WTC11 (cell line): ENCODE measurements at regions not wholly inside any gene's neighbourhood (a gene's known extent, or its start where the extent isn't known, plus 50 kb on each side); places are given as distances from the start of the nearest gene placed in this dataset.

Source experiments
- ATAC-seq: fragments of 200-7000 bp; cut with Tn5 transposase; 2 replicates; pipeline ENCODE4 v1.10.0; 2021; ENCODE audit warnings: mild to moderate bottlenecking, moderate library complexity
- CTCF ChIA-PET: fragments of 300-600 bp; sonication (Branson Sonifier 250); formaldehyde crosslinking; loops from one replicate; lab custom pipeline; 2021; ENCODE audit warnings: antibody characterized with exemption; lab: Charles Lee
- POLR2A ChIA-PET: fragments of 350-600 bp; sonication (Branson Sonifier 250); formaldehyde crosslinking; loops from one replicate; lab custom pipeline; 2021; ENCODE audit warnings: antibody characterized with exemption; lab: Charles Lee
- DNase-seq: peaks from one replicate; pipeline ENCODE4 v3.0.0; 2021; ENCODE audit warnings: low spot score
- H3K27ac Mint-ChIP-seq: 2 replicates; pipeline ENCODE4 v1.8.0; 2021; ENCODE audit warnings: mixed read lengths
- H3K27me3 Mint-ChIP-seq: 2 replicates; pipeline ENCODE4 v1.8.0; 2021; ENCODE audit warnings: low read depth, mild to moderate bottlenecking, moderate library complexity, mixed read lengths
- H3K36me3 Mint-ChIP-seq: 2 replicates; pipeline ENCODE4 v1.8.0; 2021; ENCODE audit warnings: mixed read lengths
- H3K4me1 Mint-ChIP-seq: 2 replicates; pipeline ENCODE4 v1.8.0; 2022; ENCODE audit warnings: mixed read lengths
- H3K4me3 Mint-ChIP-seq: 2 replicates; pipeline ENCODE4 v1.8.0; 2021; ENCODE audit warnings: mild to moderate bottlenecking, moderate library complexity, mixed read lengths
- H3K9me3 Mint-ChIP-seq: 2 replicates; pipeline ENCODE4 v1.8.0; 2021; ENCODE audit warnings: mixed read lengths
- AFF4 ChIP-seq: sonication (generic); formaldehyde crosslinking; IDR thresholded peaks from 2 replicates; pipeline ENCODE4 v1.8.1; 2023; ENCODE audit warnings: mild to moderate bottlenecking, missing genetic modification reagents, borderline replicate concordance
- CBFB ChIP-seq: sonication (generic); formaldehyde crosslinking; IDR thresholded peaks from 2 replicates; pipeline ENCODE4 v1.8.1; 2022; ENCODE audit warnings: mild to moderate bottlenecking, low read depth, missing genetic modification reagents
- ELF4 ChIP-seq: sonication (generic); formaldehyde crosslinking; IDR thresholded peaks from 2 replicates; pipeline ENCODE4 v1.8.1; 2022; ENCODE audit warnings: low read depth, mild to moderate bottlenecking, moderate library complexity, missing genetic modification reagents
- ERG ChIP-seq: fragments of 250-450 bp; sonication (Bioruptor Pico); IDR thresholded peaks from 2 replicates; pipeline ENCODE4 v1.8.0; 2021; ENCODE audit warnings: mild to moderate bottlenecking
- FOXP1 ChIP-seq: sonication (generic); formaldehyde crosslinking; IDR thresholded peaks from 2 replicates; pipeline ENCODE4 v1.8.0; 2022; ENCODE audit warnings: missing genetic modification reagents, mild to moderate bottlenecking, moderate library complexity, borderline replicate concordance
- JUN ChIP-seq: sonication (generic); formaldehyde crosslinking; IDR thresholded peaks from 2 replicates; pipeline ENCODE4 v1.8.0; 2023; ENCODE audit warnings: mild to moderate bottlenecking, missing genetic modification reagents
- MXD4 ChIP-seq: fragments of 250-450 bp; sonication (Bioruptor Pico); IDR thresholded peaks from 2 replicates; pipeline ENCODE4 v1.8.0; 2021; ENCODE audit warnings: mild to moderate bottlenecking, moderate library complexity, borderline replicate concordance
- NFATC4 ChIP-seq: fragments of 250-450 bp; sonication (Bioruptor Pico); IDR thresholded peaks from 2 replicates; pipeline ENCODE4 v1.9.0; 2021; ENCODE audit warnings: mild to moderate bottlenecking
- NFE2L1 ChIP-seq: sonication (generic); formaldehyde crosslinking; IDR thresholded peaks from 2 replicates; pipeline ENCODE4 v1.8.1; 2023; ENCODE audit warnings: missing genetic modification reagents
- NR2C2 ChIP-seq: sonication (generic); formaldehyde crosslinking; IDR thresholded peaks from 2 replicates; pipeline ENCODE4 v1.8.0; 2022; ENCODE audit warnings: mild to moderate bottlenecking, missing genetic modification reagents
- NR3C1 ChIP-seq: sonication (generic); formaldehyde crosslinking; conservative IDR thresholded peaks from 2 replicates; pipeline ENCODE4 v1.8.1; 2023; ENCODE audit warnings: low read depth, mild to moderate bottlenecking, missing genetic modification reagents
- STAT6 ChIP-seq: sonication (generic); formaldehyde crosslinking; conservative IDR thresholded peaks from 2 replicates; pipeline ENCODE4 v1.8.1; 2023; ENCODE audit warnings: mild to moderate bottlenecking, low read depth, missing genetic modification reagents, moderate library complexity
- ZSCAN18 ChIP-seq: fragments of 250-450 bp; sonication (Bioruptor Pico); IDR thresholded peaks from 2 replicates; pipeline ENCODE4 v2.1.2; 2022; ENCODE audit warnings: mild to moderate bottlenecking, moderate library complexity
- TF ChIP-seq, protein P1 (sequence below): sonication (generic); formaldehyde crosslinking; conservative IDR thresholded peaks from 2 replicates; pipeline ENCODE4 v1.8.1; 2022; ENCODE audit warnings: mild to moderate bottlenecking, missing genetic modification reagents
- TF ChIP-seq, protein P2 (sequence below): fragments of 250-450 bp; sonication (Bioruptor Pico); conservative IDR thresholded peaks from 2 replicates; pipeline ENCODE4 v1.9.0; 2021; ENCODE audit warnings: mild to moderate bottlenecking
- TF ChIP-seq, protein P3 (sequence below): sonication (generic); formaldehyde crosslinking; IDR thresholded peaks from 2 replicates; pipeline ENCODE4 v1.8.1; 2022; ENCODE audit warnings: low read depth, mild to moderate bottlenecking, moderate library complexity, missing genetic modification reagents, borderline replicate concordance
- TF ChIP-seq, protein P4 (sequence below): sonication (generic); formaldehyde crosslinking; IDR thresholded peaks from 2 replicates; pipeline ENCODE4 v1.8.0; 2022; ENCODE audit warnings: mild to moderate bottlenecking, missing genetic modification reagents
- TF ChIP-seq, protein P5 (sequence below): sonication (generic); formaldehyde crosslinking; IDR thresholded peaks from 2 replicates; pipeline ENCODE4 v1.8.0; 2022; ENCODE audit warnings: mild to moderate bottlenecking, missing genetic modification reagents
- TF ChIP-seq, protein P6 (sequence below): sonication (generic); formaldehyde crosslinking; IDR thresholded peaks from 2 replicates; pipeline ENCODE4 v1.8.1; 2022; ENCODE audit warnings: mild to moderate bottlenecking, missing genetic modification reagents, moderate library complexity, borderline replicate concordance

DNA sequence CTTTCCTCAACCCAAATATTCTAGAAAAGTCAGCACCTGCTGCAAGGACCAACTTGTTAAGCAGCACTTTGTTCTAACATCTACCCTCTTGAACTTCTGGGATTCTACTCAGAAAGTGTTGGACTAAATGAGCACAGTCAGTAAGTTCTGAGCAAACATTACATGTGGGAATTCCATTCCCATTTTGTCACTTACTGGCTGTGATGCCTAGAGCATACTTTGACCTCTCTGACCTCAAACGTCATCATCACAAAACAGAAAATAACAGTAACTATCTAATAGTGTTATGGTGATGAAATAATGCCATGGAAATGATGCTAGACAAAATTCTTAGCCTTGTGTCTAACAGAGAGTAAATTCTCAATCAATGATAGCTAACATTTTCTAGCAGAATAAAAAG, 829.4 kb downstream of the EPHA7 start:
- no peak for DNase-seq
- Mint-ChIP-seq H3K27ac (no peak overlapping the region), H3K27me3 (no peaks in the 10 kb centered on the region), H3K4me1 (no peaks in the 10 kb centered on the region), H3K9me3 (no peaks in the 10 kb centered on the region), H3K4me3 (no peak overlapping the region), H3K36me3 (no peaks in the 10 kb centered on the region)
- ATAC-seq, result no peak
- CTCF ChIA-PET, result no interaction called here
- POLR2A ChIA-PET, result no interaction called here
- TF ChIP-seq NR3C1 (CRISPR knock-in tag) (no peak), NR2C2 (CRISPR knock-in tag) (no peak), STAT6 (CRISPR knock-in tag) (no peak), AFF4 (CRISPR knock-in tag) (no peak), MXD4 (CRISPR knock-in tag) (no peak), NFE2L1 (CRISPR knock-in tag) (no peak), JUN (CRISPR knock-in tag) (no peak), ZSCAN18 (CRISPR knock-in tag) (no peak), ELF4 (CRISPR knock-in tag) (no peak), FOXP1 (no peak), ERG (no peak), NFATC4 (CRISPR knock-in tag) (no peak), CBFB (CRISPR knock-in tag) (no peak)
- TF ChIP-seq, protein P1, sequence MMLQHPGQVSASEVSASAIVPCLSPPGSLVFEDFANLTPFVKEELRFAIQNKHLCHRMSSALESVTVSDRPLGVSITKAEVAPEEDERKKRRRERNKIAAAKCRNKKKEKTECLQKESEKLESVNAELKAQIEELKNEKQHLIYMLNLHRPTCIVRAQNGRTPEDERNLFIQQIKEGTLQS, result no peak
- TF ChIP-seq, protein P2, sequence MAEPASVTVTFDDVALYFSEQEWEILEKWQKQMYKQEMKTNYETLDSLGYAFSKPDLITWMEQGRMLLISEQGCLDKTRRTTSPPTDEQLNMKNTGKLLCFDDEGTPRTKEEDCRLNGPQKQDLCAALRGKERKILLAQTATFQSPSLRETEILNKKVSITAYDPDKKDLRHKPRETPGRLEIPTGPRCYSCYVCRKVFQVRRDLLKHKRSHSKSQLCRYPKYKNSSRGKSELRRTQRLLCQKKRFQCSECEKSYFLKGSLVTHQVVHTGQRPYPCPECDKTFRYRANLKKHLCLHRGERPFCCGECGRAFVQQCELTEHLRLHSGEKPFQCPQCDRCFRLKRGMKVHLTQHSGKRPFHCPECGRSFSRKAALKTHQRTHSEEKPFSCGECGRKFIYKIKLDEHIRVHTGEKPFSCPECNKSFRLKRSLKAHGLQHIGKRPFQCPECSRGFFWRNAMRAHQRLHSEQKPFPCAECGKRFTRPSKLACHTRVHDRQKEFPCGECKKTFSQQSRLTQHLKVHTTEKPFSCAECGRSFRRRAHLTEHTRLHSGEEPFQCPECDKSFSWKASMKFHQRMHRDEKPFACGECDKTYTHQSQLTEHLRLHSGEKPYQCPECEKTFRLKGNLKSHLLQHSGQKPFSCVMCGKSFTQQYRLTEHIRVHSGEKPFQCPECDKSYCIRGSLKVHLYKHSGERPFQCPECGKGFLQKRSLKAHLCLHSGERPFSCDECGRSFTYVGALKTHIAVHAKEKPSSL (CRISPR knock-in tag), result no peak
- TF ChIP-seq, protein P3, sequence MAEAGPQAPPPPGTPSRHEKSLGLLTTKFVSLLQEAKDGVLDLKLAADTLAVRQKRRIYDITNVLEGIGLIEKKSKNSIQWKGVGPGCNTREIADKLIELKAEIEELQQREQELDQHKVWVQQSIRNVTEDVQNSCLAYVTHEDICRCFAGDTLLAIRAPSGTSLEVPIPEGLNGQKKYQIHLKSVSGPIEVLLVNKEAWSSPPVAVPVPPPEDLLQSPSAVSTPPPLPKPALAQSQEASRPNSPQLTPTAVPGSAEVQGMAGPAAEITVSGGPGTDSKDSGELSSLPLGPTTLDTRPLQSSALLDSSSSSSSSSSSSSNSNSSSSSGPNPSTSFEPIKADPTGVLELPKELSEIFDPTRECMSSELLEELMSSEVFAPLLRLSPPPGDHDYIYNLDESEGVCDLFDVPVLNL, result no peak
- TF ChIP-seq, protein P4, sequence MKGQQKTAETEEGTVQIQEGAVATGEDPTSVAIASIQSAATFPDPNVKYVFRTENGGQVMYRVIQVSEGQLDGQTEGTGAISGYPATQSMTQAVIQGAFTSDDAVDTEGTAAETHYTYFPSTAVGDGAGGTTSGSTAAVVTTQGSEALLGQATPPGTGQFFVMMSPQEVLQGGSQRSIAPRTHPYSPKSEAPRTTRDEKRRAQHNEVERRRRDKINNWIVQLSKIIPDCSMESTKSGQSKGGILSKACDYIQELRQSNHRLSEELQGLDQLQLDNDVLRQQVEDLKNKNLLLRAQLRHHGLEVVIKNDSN, result no peak
- TF ChIP-seq, protein P5, sequence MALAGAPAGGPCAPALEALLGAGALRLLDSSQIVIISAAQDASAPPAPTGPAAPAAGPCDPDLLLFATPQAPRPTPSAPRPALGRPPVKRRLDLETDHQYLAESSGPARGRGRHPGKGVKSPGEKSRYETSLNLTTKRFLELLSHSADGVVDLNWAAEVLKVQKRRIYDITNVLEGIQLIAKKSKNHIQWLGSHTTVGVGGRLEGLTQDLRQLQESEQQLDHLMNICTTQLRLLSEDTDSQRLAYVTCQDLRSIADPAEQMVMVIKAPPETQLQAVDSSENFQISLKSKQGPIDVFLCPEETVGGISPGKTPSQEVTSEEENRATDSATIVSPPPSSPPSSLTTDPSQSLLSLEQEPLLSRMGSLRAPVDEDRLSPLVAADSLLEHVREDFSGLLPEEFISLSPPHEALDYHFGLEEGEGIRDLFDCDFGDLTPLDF (CRISPR knock-in tag), result no peak
- TF ChIP-seq, protein P6, sequence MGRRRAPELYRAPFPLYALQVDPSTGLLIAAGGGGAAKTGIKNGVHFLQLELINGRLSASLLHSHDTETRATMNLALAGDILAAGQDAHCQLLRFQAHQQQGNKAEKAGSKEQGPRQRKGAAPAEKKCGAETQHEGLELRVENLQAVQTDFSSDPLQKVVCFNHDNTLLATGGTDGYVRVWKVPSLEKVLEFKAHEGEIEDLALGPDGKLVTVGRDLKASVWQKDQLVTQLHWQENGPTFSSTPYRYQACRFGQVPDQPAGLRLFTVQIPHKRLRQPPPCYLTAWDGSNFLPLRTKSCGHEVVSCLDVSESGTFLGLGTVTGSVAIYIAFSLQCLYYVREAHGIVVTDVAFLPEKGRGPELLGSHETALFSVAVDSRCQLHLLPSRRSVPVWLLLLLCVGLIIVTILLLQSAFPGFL (CRISPR knock-in tag), result no peak
